Small intestine (tissue), 7 donors: ENCODE measurements at regions not wholly inside any gene's neighbourhood (a gene's known extent, or its start where the extent isn't known, plus 50 kb on each side); places are given as distances from the start of the nearest gene placed in this dataset.
A peak's percentile ranks its signal among the peaks of the same experiment; 100 is the strongest.

ENCODE experiments used
- DNase-seq, 2 donors: peaks; one replicate each; pipeline versions ENCODE4 v3.0.0 to v3.0.0-alpha.2; 2013
- FAIRE-seq: peaks from 2 replicates; lab custom pipeline; 2012; peaks lifted over from hg19 to GRCh38; lab: Jason Lieb, UNC
- H3K27ac ChIP-seq, 3 donors: one replicate each; pipeline ENCODE4 v1.5.1; 2013; ENCODE audit warnings: low read length in 2 of 3, mild to moderate bottlenecking in 2 of 3, control low read depth in 1 of 3, inconsistent platforms in 1 of 3, low read depth in 1 of 3, moderate library complexity in 1 of 3
- H3K27me3 ChIP-seq, 3 donors: one replicate each; pipeline ENCODE4 v1.6.1; 2013; ENCODE audit warnings: low read length in 3 of 3, inconsistent platforms in 1 of 3; ENCODE audit not compliant: control insufficient read depth in 3 of 3, insufficient read depth in 3 of 3
- H3K36me3 ChIP-seq, 3 donors: one replicate each; pipeline ENCODE4 v1.6.1; 2013; ENCODE audit warnings: low read length in 3 of 3, inconsistent platforms in 1 of 3, low read depth in 1 of 3, mild to moderate bottlenecking in 1 of 3, moderate library complexity in 1 of 3; ENCODE audit not compliant: control insufficient read depth in 3 of 3, insufficient read depth in 2 of 3
- H3K4me1 ChIP-seq, 3 donors: one replicate each; pipeline ENCODE4 v1.6.1; 2013; ENCODE audit warnings: low read length in 2 of 3, inconsistent platforms in 1 of 3, low read depth in 1 of 3, mild to moderate bottlenecking in 1 of 3, moderate library complexity in 1 of 3; ENCODE audit not compliant: control insufficient read depth in 3 of 3, insufficient read depth in 2 of 3
- H3K4me3 ChIP-seq, 3 donors: one replicate each; pipeline ENCODE4 v1.5.1; 2013; ENCODE audit warnings: low read length in 3 of 3, control low read depth in 1 of 3, inconsistent platforms in 1 of 3, low read depth in 1 of 3, mild to moderate bottlenecking in 1 of 3, moderate library complexity in 1 of 3
- H3K9me3 ChIP-seq, 2 donors: one replicate each; pipeline ENCODE4 v1.6.1; 2013; ENCODE audit warnings: low read depth in 1 of 2, low read length in 1 of 2; ENCODE audit not compliant: control insufficient read depth in 2 of 2, insufficient read depth in 1 of 2
- WGBS, 3 donors: extraction: QIAGEN DNeasy Blood & Tissue Kit; methylation state at CpG; one replicate each; pipeline ENCODE4 v1.1.7; 2013; 5-methylcytosine and 5-hydroxymethylcytosine counted together
- donor health status: healthy with polysubstance abuse.
- donor health status: control.
- donor health status: control.
- donor health status: Bipolar disorder and iron deficiency.
- donor health status: healthy.

DNA sequence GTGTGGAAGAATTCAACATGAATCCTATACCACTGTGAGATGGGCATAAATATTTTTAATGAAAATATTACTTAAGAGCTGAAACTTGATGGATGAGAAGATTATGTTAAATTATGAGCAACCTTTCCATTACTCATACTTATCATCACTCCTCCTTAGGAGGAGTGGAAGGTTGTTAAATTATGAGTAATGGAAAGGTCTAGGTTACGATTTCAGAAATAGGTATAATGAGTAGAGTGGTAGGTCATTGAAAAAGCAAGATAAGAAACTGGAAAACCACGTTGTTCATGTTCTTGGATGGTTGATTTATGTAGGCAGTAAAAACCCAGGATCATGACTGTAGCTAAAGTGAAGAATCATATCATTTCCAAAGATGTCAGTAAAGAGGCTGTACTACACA is 973.2 kb upstream of the RAG2 start:
- no peak for DNase-seq
- no peak overlapping the region for H3K4me3 ChIP-seq
- no peaks in the 10 kb centered on the region for H3K9me3 ChIP-seq
- FAIRE-seq, result no peak
- no peaks in the 10 kb centered on the region for H3K4me1 ChIP-seq
- WGBS, 3 donors, result 36 to 50% (median 38%) methylated on average over 2 of the region's 2 CpGs
- no peaks in the 10 kb centered on the region for H3K36me3 ChIP-seq
- no peak overlapping the region for H3K27ac ChIP-seq
- H3K27me3 ChIP-seq, result no peaks in the 10 kb centered on the region

DNA sequence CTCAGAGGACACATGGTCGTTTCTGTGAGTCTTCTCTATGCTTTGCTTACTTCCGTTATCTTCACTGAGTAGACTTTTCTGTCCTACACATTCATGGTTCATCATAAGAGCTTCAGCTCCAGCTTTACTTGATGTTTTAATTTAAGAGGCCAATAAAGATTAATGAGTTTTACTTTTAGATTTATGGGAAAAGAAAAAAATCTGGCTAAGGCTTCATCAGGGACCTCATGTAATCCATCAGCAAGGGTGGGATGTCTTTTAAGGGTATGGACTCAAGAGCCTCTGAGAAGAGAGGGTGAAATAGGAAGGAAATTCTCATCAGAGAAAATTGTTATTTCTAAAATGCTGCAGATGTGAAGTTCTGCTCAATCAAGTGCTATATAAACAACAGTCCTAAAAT is 963.0 kb upstream of the RAG2 start:
- WGBS, 3 donors, result 46 to 89% (median 73%) methylated on average over 2 of the region's 2 CpGs

DNA sequence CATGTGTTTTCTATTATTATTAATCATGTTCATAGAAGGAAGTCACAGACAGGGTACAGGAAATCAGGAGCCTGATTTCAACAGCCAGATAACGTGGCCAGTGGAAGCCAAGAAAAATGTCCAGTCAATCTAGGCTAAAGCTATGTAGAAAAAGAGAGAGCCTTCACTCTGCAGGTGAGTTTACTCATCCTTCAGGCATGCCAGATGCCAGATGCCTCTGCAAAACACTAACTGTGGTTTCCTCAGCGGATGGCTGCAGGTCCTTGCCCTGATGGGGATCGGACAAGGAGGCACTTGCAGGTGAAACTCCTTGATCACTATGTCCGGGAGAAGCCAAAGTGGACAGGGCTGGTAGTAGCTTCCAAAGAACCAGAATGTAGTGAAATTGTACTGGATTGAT is 962.3 kb upstream of the RAG2 start:
- FAIRE-seq, result no peak
- H3K4me3 ChIP-seq, result no peak overlapping the region
- WGBS, 3 donors, result 41 to 70% (median 56%) methylated on average over 4 of the region's 4 CpGs
- no peaks in the 10 kb centered on the region for H3K36me3 ChIP-seq
- no peak overlapping the region for H3K27ac ChIP-seq
- H3K4me1 ChIP-seq, result peaks cover 0 to 13% (median 0%) of the 10 kb centered on the region in 3 donors
- DNase-seq, result no peak
- H3K9me3 ChIP-seq, result no peaks in the 10 kb centered on the region
- no peaks in the 10 kb centered on the region for H3K27me3 ChIP-seq

More for the DNA sequence above, 963.0 kb upstream of the RAG2 start:
- no peak overlapping the region for H3K4me3 ChIP-seq
- no peak overlapping the region for H3K27ac ChIP-seq
- H3K9me3 ChIP-seq, result no peaks in the 10 kb centered on the region
- no peaks in the 10 kb centered on the region for H3K27me3 ChIP-seq
- peaks cover 0 to 13% (median 0%) of the 10 kb centered on the region in 3 donors for H3K4me1 ChIP-seq
- DNase-seq, result no peak
- FAIRE-seq, result no peak
- H3K36me3 ChIP-seq, result no peaks in the 10 kb centered on the region

DNA sequence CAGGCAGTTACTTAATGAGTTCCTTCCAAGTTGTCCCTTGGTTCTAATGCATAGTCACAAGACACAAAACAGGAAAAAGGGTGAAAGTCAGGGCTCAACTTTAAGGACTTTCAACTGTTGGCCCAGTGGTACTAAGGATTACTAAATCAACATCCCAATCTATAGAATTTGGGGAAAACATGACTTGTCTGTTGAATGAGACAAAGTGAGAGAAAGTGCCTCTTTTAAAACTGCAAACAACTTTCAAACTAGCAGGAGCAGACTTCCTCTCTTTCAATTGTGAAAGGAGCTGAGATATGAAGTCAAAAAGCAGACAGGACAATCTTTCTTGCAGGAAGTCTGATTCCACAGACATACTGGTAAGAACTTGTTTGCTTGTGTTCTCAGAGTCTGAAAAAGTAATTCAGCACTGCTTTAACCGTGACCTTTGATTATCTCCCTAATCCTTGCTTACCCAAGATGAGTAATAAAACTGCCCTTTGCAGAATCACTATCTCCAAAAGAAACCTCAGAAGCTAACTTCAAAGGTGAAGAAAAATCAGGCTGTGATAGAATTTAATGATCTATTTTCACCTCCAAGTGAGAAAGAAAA is 960.7 kb upstream of the RAG2 start:
- no peak overlapping the region for H3K4me3 ChIP-seq
- no peaks in the 10 kb centered on the region for H3K9me3 ChIP-seq
- WGBS, 3 donors, result 0 to 17% (median 9%) methylated on average over 1 of the region's 1 CpG
- peak overlapping the region in 1 of 3 donors; percentile 74 for H3K27ac ChIP-seq
- H3K4me1 ChIP-seq, result peaks cover 0 to 13% (median 0%) of the 10 kb centered on the region in 3 donors
- FAIRE-seq (no peak), DNase-seq (peak; percentile 38 to 51)
- no peaks in the 10 kb centered on the region for H3K36me3 ChIP-seq
- no peaks in the 10 kb centered on the region for H3K27me3 ChIP-seq

DNA sequence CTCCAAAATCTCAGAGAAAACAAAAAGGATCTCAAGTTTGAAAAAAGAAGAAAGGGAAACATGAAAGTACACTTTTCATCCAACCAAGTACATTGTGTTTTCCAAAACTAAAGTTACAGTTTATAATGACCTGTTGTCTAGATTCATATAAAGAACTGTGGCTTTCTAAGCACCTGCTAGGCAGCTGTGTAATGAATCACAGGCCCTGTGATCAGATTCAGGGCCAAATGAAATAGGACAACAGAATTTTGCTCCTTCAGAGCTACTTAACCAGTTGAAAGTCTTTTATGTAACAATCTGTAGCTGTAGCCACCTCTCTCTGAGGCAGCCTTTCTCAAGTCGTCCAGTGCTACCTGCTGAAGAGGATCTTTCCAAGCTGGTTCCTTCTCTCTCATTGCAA is 960.0 kb upstream of the RAG2 start:
- H3K27me3 ChIP-seq, result no peaks in the 10 kb centered on the region
- H3K4me3 ChIP-seq, result no peak overlapping the region
- 29 to 51% (median 38%) methylated on average over 1 of the region's 1 CpG for WGBS, 3 donors
- FAIRE-seq (no peak), DNase-seq (peak in 1 of 2 donors; percentile 31)
- H3K27ac ChIP-seq, result peak overlapping the region in 1 of 3 donors; percentile 74
- no peaks in the 10 kb centered on the region for H3K36me3 ChIP-seq
- H3K9me3 ChIP-seq, result no peaks in the 10 kb centered on the region
- peaks cover 0 to 13% (median 0%) of the 10 kb centered on the region in 3 donors for H3K4me1 ChIP-seq

DNA sequence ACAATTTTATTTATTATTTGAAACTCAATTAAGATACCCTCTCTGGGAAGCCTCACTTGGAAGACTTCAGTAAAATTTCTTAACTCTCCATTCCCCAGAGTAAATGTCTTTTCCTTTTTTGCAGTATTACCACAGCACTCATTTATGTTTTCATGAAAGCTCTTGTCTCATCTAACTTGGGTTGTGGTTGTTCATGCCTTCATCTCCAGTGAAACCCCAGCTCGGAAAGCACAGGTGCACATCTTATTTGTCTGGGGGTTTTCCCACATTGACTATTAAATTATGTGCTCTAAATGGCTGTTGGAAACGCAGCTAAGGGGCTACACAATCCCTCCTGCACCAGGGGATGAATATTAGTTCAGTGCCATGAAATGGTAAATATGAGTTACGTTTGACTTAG is 954.2 kb upstream of the RAG2 start:
- Histone ChIP-seq H3K27ac (no peak overlapping the region), H3K36me3 (no peaks in the 10 kb centered on the region), H3K4me1 (no peaks in the 10 kb centered on the region), H3K9me3 (no peaks in the 10 kb centered on the region), H3K27me3 (no peaks in the 10 kb centered on the region), H3K4me3 (no peak overlapping the region)
- FAIRE-seq (no peak), DNase-seq (no peak)
- 72 to 88% (median 80%) methylated on average over 3 of the region's 3 CpGs for WGBS, 3 donors

DNA sequence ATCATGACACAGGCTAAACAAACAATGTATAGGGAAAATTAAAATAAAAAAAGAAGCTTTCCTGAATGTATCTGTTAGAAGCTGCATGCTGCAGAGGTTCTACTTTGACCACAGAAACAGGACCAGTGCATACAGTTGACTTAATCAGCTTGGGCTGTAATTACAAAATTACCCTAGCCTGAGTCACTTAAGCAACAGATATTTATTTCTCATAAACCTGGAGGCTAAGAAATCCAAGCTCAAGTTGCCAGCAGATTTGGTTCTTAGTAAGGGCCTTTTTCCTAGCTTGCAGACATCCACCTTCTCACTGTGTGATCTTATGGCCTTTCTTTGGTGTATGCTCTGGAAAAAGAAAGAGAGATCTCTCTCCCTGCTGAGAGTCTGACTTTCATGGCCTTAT is 946.5 kb upstream of the RAG2 start:
- Histone ChIP-seq H3K27ac (no peak overlapping the region), H3K36me3 (no peaks in the 10 kb centered on the region), H3K9me3 (peaks cover 0 to 25% of the 10 kb centered on the region in 2 donors), H3K4me3 (no peak overlapping the region), H3K27me3 (no peaks in the 10 kb centered on the region), H3K4me1 (no peaks in the 10 kb centered on the region)
- DNase-seq (no peak), FAIRE-seq (no peak)

DNA sequence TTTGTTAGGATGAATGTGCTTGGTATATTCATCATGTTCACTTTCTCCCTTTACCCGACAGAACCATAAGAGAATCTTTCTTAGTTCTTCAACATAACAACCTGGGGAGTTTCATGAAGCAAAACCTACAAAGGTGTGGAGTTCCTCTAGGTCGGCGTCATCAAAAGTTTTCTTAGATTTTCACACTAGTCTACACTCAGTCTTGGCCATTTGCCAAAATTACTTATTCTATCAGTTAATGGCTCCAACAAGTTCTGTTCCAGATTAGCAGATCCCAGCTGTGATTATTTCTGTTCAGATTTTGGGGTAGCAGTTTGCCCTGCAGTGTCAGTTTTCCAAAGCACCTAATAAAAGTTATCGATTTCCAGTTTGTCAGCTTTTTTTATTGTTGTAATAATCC is 935.8 kb upstream of the RAG2 start:
- Histone ChIP-seq H3K9me3 (peaks cover 4 to 12% of the 10 kb centered on the region in 2 donors), H3K4me1 (no peaks in the 10 kb centered on the region), H3K36me3 (no peaks in the 10 kb centered on the region), H3K27ac (no peak overlapping the region), H3K4me3 (no peak overlapping the region), H3K27me3 (no peaks in the 10 kb centered on the region)
- 42 to 80% (median 73%) methylated on average over 4 of the region's 4 CpGs for WGBS, 3 donors
- FAIRE-seq (no peak), DNase-seq (peak in 1 of 2 donors; percentile 8)

DNA sequence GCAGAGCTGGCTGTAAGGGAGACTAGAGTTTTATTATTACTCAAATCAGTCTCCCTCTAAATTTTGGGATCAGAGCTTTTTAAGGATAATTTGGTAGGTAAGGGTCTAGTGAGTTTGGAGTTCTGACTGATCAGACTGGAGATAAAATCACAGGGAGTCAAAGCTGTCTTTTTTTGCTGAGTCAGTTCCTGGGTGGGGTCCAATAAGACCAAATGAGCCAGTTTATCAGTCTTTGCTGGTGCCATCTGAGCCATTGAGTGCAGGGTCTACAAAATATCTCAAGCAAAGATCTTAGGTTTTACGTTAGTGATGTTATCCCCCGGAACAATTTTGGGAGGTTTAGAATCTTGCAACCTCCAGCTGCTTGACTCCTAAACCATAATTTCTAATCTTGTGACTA is 935.1 kb upstream of the RAG2 start:
- H3K27ac ChIP-seq, result no peak overlapping the region
- no peak overlapping the region for H3K4me3 ChIP-seq
- no peaks in the 10 kb centered on the region for H3K36me3 ChIP-seq
- no peaks in the 10 kb centered on the region for H3K27me3 ChIP-seq
- no peak for FAIRE-seq
- H3K9me3 ChIP-seq, result peaks cover 4 to 17% of the 10 kb centered on the region in 2 donors
- WGBS, 3 donors, result 77 to 82% (median 77%) methylated on average over 2 of the region's 2 CpGs
- H3K4me1 ChIP-seq, result no peaks in the 10 kb centered on the region
- DNase-seq, result no peak
